PFSK-1 (cell line): ENCODE measurements at regions not wholly inside any gene's neighbourhood (a gene's known extent, or its start where the extent isn't known, plus 50 kb on each side); places are given as distances from the start of the nearest gene placed in this dataset.

Experiments used
- FOXP2 ChIP-seq: optimal IDR thresholded peaks from 2 replicates; pipeline ENCODE3; 2011; ENCODE audit warnings: borderline replicate concordance, control low read depth, inconsistent platforms; ENCODE audit not compliant: insufficient read depth; ENCODE audit errors: extremely low read length, extremely low read depth
- POLR2AphosphoS5 ChIP-seq: IDR thresholded peaks from 2 replicates; pipeline ENCODE4 v1.6.1; 2012; ENCODE audit warnings: low read depth, mild to moderate bottlenecking, control low read depth, low read length, moderate library complexity
- REST ChIP-seq, 2 experiments: IDR thresholded peaks; 2 replicates each; pipeline versions ENCODE4 v1.6.1 to v1.8.0; 2011 to 2012; ENCODE audit warnings: low read depth in 2 of 2, low read length in 2 of 2, control low read depth in 1 of 2, inconsistent platforms in 1 of 2, mild to moderate bottlenecking in 1 of 2, moderate library complexity in 1 of 2; ENCODE audit not compliant: insufficient read depth in 1 of 2
- SIN3A ChIP-seq: IDR thresholded peaks from 2 replicates; pipeline ENCODE4 v1.6.1; 2012; ENCODE audit warnings: mild to moderate bottlenecking, low read length, moderate library complexity, borderline replicate concordance; ENCODE audit not compliant: insufficient read depth
- TAF1 ChIP-seq: IDR thresholded peaks from 2 replicates; pipeline ENCODE4 v1.6.1; 2012; ENCODE audit warnings: low read length, control low read depth, borderline replicate concordance; ENCODE audit not compliant: insufficient read depth

GRCh38 chr21:19992540-19992939, 1005.7 kb upstream of the NCAM2 start:
- no peak for TF ChIP-seq SIN3A
- TF ChIP-seq TAF1: no peak
- no peak for TF ChIP-seq REST (IDR thresholded peaks at IDR 0.05; ENCODE audit: insufficient read depth in 1 of 2, low read depth in 2 of 2, low read length in 2 of 2)
- no peak for TF ChIP-seq POLR2AphosphoS5
- no peak for TF ChIP-seq FOXP2
